ENCODE measurements at regions not wholly inside any gene's neighbourhood (a gene's known extent, or its start where the extent isn't known, plus 50 kb on each side); places are given as distances from the start of the nearest gene placed in this dataset.

DNA sequence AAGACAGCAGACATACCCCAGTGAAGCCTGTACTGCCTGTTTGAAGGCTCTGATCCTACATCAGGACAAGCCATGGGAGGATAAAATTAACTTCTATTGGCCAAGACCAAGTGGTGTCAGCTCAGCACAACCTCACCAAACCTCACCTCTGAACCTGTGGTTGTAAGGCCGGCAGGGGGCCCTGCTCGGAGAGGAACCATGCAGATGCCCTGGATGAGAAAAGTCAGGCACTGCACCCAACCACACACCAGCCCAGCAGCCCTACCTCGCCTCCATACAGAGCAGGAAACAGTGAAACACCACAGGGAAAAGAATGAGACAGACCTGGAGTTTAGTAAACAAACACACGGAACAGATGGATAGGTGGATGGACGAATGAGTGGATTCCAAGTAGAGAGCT is 70.0 kb upstream of the PAX7 start:
- H3K4me3 ChIP-seq (ENCODE audit: low read depth, low read length) = no peak overlapping the region
- no peak for DNase-seq (ENCODE audit: low read depth, low spot score)
- H3K27ac ChIP-seq (ENCODE audit: low read depth, low read length) = no peak overlapping the region
- H3K9me3 ChIP-seq (ENCODE audit: control insufficient read depth, insufficient read depth, low read length) = no peaks in the 10 kb centered on the region
- ChIA-PET POLR2A (no interaction called here), CTCF (no interaction called here)
- TF ChIP-seq, protein P1, sequence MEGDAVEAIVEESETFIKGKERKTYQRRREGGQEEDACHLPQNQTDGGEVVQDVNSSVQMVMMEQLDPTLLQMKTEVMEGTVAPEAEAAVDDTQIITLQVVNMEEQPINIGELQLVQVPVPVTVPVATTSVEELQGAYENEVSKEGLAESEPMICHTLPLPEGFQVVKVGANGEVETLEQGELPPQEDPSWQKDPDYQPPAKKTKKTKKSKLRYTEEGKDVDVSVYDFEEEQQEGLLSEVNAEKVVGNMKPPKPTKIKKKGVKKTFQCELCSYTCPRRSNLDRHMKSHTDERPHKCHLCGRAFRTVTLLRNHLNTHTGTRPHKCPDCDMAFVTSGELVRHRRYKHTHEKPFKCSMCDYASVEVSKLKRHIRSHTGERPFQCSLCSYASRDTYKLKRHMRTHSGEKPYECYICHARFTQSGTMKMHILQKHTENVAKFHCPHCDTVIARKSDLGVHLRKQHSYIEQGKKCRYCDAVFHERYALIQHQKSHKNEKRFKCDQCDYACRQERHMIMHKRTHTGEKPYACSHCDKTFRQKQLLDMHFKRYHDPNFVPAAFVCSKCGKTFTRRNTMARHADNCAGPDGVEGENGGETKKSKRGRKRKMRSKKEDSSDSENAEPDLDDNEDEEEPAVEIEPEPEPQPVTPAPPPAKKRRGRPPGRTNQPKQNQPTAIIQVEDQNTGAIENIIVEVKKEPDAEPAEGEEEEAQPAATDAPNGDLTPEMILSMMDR (IDR thresholded peaks at IDR 0.05; ENCODE audit: low read depth, low read length) = no peak
- peaks cover 10% of the 10 kb centered on the region for H3K27me3 ChIP-seq (ENCODE audit: control insufficient read depth, insufficient read depth, low read length)

DNA sequence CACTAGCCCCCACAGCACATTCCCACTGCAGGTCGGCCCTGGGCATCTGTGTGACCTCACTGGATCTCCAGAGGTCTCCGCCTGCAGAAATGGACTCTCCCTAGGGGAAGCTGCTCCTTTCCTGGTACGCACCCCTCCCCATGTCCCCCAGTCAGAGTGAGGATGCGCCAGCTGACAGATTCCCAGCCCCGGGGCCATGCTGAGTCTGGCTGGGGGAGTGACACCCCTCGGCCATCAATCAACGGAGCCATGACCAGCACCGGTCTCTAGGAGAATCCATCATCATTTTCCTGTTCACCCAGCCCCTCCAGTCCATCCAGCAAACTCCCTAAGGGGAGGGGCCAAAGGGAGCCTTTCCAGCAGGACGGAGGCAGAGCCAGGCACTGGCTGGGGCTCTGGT is 68.7 kb upstream of the PAX7 start:
- Histone ChIP-seq H3K4me3 (ENCODE audit: low read depth, low read length) (no peak overlapping the region), H3K9me3 (ENCODE audit: control insufficient read depth, insufficient read depth, low read length) (no peaks in the 10 kb centered on the region), H3K27ac (ENCODE audit: low read depth, low read length) (no peak overlapping the region), H3K27me3 (ENCODE audit: control insufficient read depth, insufficient read depth, low read length) (peaks cover 10% of the 10 kb centered on the region)
- CTCF ChIA-PET = no interaction called here
- TF ChIP-seq, protein P1 (IDR thresholded peaks at IDR 0.05; ENCODE audit: low read depth, low read length) = no peak
- POLR2A ChIA-PET = no interaction called here
- DNase-seq (ENCODE audit: low read depth, low spot score) = no peak

DNA sequence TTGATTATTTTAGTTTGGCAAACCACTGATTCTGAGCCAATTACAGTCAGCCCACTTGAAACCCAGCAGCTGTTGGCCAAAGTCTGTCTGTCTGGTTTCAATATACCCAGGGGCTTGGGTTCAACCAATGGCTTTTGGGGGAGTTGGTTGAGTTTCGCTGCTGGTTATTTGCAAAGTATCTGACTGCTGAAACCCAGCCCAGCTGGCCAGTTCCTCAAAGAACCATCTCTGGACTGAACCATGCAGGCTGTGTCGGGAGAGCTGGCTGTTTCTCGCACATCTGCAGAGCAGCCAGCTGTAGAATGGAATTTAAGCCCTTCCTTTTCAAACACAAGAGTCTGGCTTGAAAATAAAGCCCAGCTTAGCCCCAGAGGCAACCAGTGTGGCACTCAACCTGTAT is 66.0 kb upstream of the PAX7 start:
- H3K4me3 ChIP-seq (ENCODE audit: low read depth, low read length) = no peak overlapping the region
- TF ChIP-seq, protein P1 (IDR thresholded peaks at IDR 0.05; ENCODE audit: low read depth, low read length) = no peak
- ChIA-PET CTCF (interaction anchor here (1.4 to 1.5 kb wide), 2 partner anchors 11 to 17 kb away, joined by 4 to 7 read pairs; no protein-coding TSS in a partner anchor), POLR2A (no interaction called here)
- no peak for DNase-seq (ENCODE audit: low read depth, low spot score)
- H3K9me3 ChIP-seq (ENCODE audit: control insufficient read depth, insufficient read depth, low read length) = no peaks in the 10 kb centered on the region
- no peak overlapping the region for H3K27ac ChIP-seq (ENCODE audit: low read depth, low read length)
- H3K27me3 ChIP-seq (ENCODE audit: control insufficient read depth, insufficient read depth, low read length) = no peaks in the 10 kb centered on the region

DNA sequence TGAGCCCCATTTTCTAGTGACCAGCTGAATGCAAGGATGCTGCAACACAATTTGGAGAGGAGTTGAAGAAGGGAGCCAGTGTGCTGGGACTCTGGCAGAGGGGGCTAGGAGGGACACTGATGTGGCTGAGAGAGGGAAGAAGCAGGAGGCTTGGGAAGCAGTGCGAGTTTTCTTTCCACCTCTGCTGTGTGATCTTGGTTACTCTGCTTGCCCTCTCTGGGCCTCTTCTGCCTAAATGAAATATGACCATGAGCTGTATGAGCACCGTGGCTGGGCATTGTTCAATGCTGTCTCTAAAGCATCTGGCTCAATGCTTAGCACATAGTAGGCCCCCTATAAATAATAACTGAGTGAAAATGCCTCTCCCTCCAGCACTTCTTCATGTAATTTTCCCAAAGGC is 65.3 kb upstream of the PAX7 start:
- ChIA-PET CTCF (interaction anchor here (1.4 to 1.5 kb wide), 2 partner anchors 10 to 16 kb away, joined by 4 to 7 read pairs; no protein-coding TSS in a partner anchor), POLR2A (no interaction called here)
- no peak for DNase-seq (ENCODE audit: low read depth, low spot score)
- Histone ChIP-seq H3K9me3 (ENCODE audit: control insufficient read depth, insufficient read depth, low read length) (no peaks in the 10 kb centered on the region), H3K27me3 (ENCODE audit: control insufficient read depth, insufficient read depth, low read length) (no peaks in the 10 kb centered on the region), H3K4me3 (ENCODE audit: low read depth, low read length) (no peak overlapping the region), H3K27ac (ENCODE audit: low read depth, low read length) (no peak overlapping the region)
- TF ChIP-seq, protein P1 (IDR thresholded peaks at IDR 0.05; ENCODE audit: low read depth, low read length) = no peak

DNA sequence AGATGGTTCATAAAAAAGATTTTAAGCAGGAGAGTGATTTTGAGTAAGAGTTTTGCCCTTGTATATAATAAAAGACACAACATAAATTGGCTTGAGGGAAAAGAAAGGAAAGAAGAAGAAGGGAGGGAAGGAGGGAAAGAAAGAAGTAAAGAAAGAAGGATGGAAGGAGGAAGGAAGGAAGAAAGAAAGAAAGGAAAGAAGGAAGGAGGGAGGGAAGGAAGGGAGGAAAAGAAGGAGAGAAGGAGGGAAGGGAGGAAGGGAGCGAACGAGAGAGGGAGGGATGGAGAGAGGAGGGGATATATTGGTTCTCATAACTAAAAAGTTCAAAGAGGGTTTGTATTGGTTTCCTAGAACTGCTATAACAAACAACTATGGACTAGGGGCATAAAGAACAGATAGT is 62.2 kb upstream of the PAX7 start:
- TF ChIP-seq, protein P1 (IDR thresholded peaks at IDR 0.05; ENCODE audit: low read depth, low read length) = no peak
- Histone ChIP-seq H3K27ac (ENCODE audit: low read depth, low read length) (no peak overlapping the region), H3K4me3 (ENCODE audit: low read depth, low read length) (no peak overlapping the region), H3K9me3 (ENCODE audit: control insufficient read depth, insufficient read depth, low read length) (no peaks in the 10 kb centered on the region), H3K27me3 (ENCODE audit: control insufficient read depth, insufficient read depth, low read length) (no peaks in the 10 kb centered on the region)
- CTCF ChIA-PET = no interaction called here
- DNase-seq (ENCODE audit: low read depth, low spot score) = no peak
- POLR2A ChIA-PET = no interaction called here

All from AG04450 (cell line).